H9 (cell line): ENCODE measurements at regions not wholly inside any gene's neighbourhood (a gene's known extent, or its start where the extent isn't known, plus 50 kb on each side); places are given as distances from the start of the nearest gene placed in this dataset.

Experiments
- DNase-seq: peaks from one replicate; pipeline ENCODE4 v3.0.0-alpha.2; 2017
- H2AFZ ChIP-seq: one replicate; pipeline ENCODE4 v1.6.1; 2013; ENCODE audit warnings: mild to moderate bottlenecking, low read length, control low read depth, moderate library complexity
- H2AK5ac ChIP-seq: 2 replicates; pipeline ENCODE4 v1.6.1; 2013; ENCODE audit warnings: low read length, control low read depth, mixed read lengths; ENCODE audit not compliant: insufficient read length
- H2BK120ac ChIP-seq: one replicate; pipeline ENCODE4 v1.6.1; 2013; ENCODE audit warnings: low read depth, mild to moderate bottlenecking, low read length, control low read depth, inconsistent platforms; ENCODE audit not compliant: poor library complexity, severe bottlenecking
- H2BK12ac ChIP-seq: 2 replicates; pipeline ENCODE4 v1.6.1; 2013; ENCODE audit warnings: low read length, control low read depth, mixed read lengths, low read depth; ENCODE audit not compliant: insufficient read length
- H2BK15ac ChIP-seq: 2 replicates; pipeline ENCODE4 v1.6.1; 2013; ENCODE audit warnings: low read depth, low read length, control low read depth
- H2BK20ac ChIP-seq: one replicate; pipeline ENCODE4 v1.6.1; 2013; ENCODE audit warnings: low read depth, mild to moderate bottlenecking, low read length, control low read depth, inconsistent platforms; ENCODE audit not compliant: poor library complexity, severe bottlenecking
- H2BK5ac ChIP-seq: 2 replicates; pipeline ENCODE4 v1.6.1; 2013; ENCODE audit warnings: low read length, control low read depth, mixed read lengths; ENCODE audit not compliant: insufficient read length
- H3K14ac ChIP-seq: 2 replicates; pipeline ENCODE4 v1.6.1; 2013; ENCODE audit warnings: low read length, control low read depth; ENCODE audit not compliant: insufficient read depth
- H3K18ac ChIP-seq: 2 replicates; pipeline ENCODE4 v1.6.1; 2013; ENCODE audit warnings: low read depth, mild to moderate bottlenecking, mixed read lengths, low read length, control low read depth; ENCODE audit not compliant: insufficient read length
- H3K23ac ChIP-seq: 2 replicates; pipeline ENCODE4 v1.6.1; 2013; ENCODE audit warnings: low read length, control low read depth, mixed read lengths, low read depth; ENCODE audit not compliant: insufficient read length
- H3K23me2 ChIP-seq: 2 replicates; pipeline ENCODE4 v1.6.1; 2013; ENCODE audit warnings: low read depth, mild to moderate bottlenecking, mixed read lengths, low read length, control low read depth; ENCODE audit not compliant: insufficient read length, poor library complexity, severe bottlenecking
- H3K27ac ChIP-seq: 2 replicates; pipeline ENCODE4 v1.5.1; 2013; ENCODE audit warnings: low read length, control low read depth, mixed read lengths, low read depth; ENCODE audit not compliant: insufficient read length
- H3K27me3 ChIP-seq: 2 replicates; pipeline ENCODE4 v1.6.1; 2013; ENCODE audit warnings: low read length, control low read depth, inconsistent platforms; ENCODE audit not compliant: insufficient read depth
- H3K4ac ChIP-seq: 2 replicates; pipeline ENCODE4 v1.6.1; 2013; ENCODE audit warnings: low read depth, mild to moderate bottlenecking, control low read depth, inconsistent platforms, low read length, moderate library complexity
- H3K4me1 ChIP-seq: 2 replicates; pipeline ENCODE4 v1.6.1; 2013; ENCODE audit warnings: low read length, control low read depth, inconsistent platforms; ENCODE audit not compliant: insufficient read depth
- H3K4me2 ChIP-seq: 2 replicates; pipeline ENCODE4 v1.6.1; 2013; ENCODE audit warnings: low read length, control low read depth, mixed read lengths; ENCODE audit not compliant: insufficient read length, insufficient read depth
- H3K56ac ChIP-seq: 2 replicates; pipeline ENCODE4 v1.6.1; 2013; ENCODE audit warnings: low read depth, mild to moderate bottlenecking, mixed read lengths, low read length, control low read depth; ENCODE audit not compliant: insufficient read length
- H3K79me1 ChIP-seq: 2 replicates; pipeline ENCODE4 v1.6.1; 2013; ENCODE audit warnings: low read depth, mild to moderate bottlenecking, moderate library complexity, low read length, control low read depth, inconsistent platforms; ENCODE audit not compliant: insufficient read depth, poor library complexity, severe bottlenecking
- H3K79me2 ChIP-seq: 2 replicates; pipeline ENCODE4 v1.6.1; 2013; ENCODE audit warnings: low read length, control low read depth, inconsistent platforms; ENCODE audit not compliant: insufficient read depth
- H3K9ac ChIP-seq: 2 replicates; pipeline ENCODE4 v1.6.1; 2013; ENCODE audit warnings: low read length, control low read depth, mixed read lengths; ENCODE audit not compliant: insufficient read length; ENCODE audit errors: extremely low read depth
- H3K9me3 ChIP-seq: one replicate; pipeline ENCODE4 v1.6.1; 2013; ENCODE audit warnings: low read depth, low read length, inconsistent platforms; ENCODE audit not compliant: control insufficient read depth
- H3T11ph ChIP-seq: one replicate; pipeline ENCODE4 v1.6.1; 2013; ENCODE audit warnings: mild to moderate bottlenecking, low read length, control low read depth, inconsistent platforms
- H4K20me1 ChIP-seq: one replicate; pipeline ENCODE4 v1.6.1; 2013; ENCODE audit not compliant: control insufficient read depth, insufficient read length, insufficient read depth
- H4K5ac ChIP-seq: 2 replicates; pipeline ENCODE4 v1.6.1; 2013; ENCODE audit warnings: low read depth, mild to moderate bottlenecking, mixed read lengths, low read length, control low read depth; ENCODE audit not compliant: insufficient read length
- H4K8ac ChIP-seq: replicated peaks from 2 replicates; pipeline ENCODE4 v1.6.1; 2013; ENCODE audit warnings: low read length, control low read depth, mixed read lengths, low read depth; ENCODE audit not compliant: insufficient read length
- H4K91ac ChIP-seq: 2 replicates; pipeline ENCODE4 v1.6.1; 2013; ENCODE audit warnings: low read depth, mild to moderate bottlenecking, moderate library complexity, mixed read lengths, low read length, control low read depth; ENCODE audit not compliant: insufficient read length
- H3K27ac Mint-ChIP-seq, 3 experiments: 2 replicates in 2 of 3; 3 replicates in 1 of 3; pipeline ENCODE4 v1.8.0; 2020 to 2021; ENCODE audit warnings: mixed read lengths in 3 of 3, mild to moderate bottlenecking in 1 of 3, moderate library complexity in 1 of 3
- H3K27me3 Mint-ChIP-seq: 2 replicates; pipeline ENCODE4 v1.8.0; 2021; ENCODE audit warnings: low read depth, mild to moderate bottlenecking, moderate library complexity, mixed read lengths
- H3K36me3 Mint-ChIP-seq, 3 experiments: 2 replicates in 2 of 3; 3 replicates in 1 of 3; pipeline ENCODE4 v1.8.0; 2020 to 2021; ENCODE audit warnings: low read depth in 3 of 3, mixed read lengths in 3 of 3; ENCODE audit not compliant: insufficient read depth in 1 of 3
- H3K4me1 Mint-ChIP-seq, 2 experiments: 2 replicates each; pipeline ENCODE4 v1.8.0; 2020; ENCODE audit warnings: mixed read lengths in 2 of 2
- H3K4me3 Mint-ChIP-seq, 2 experiments: 2 replicates in 1 of 2; 3 replicates in 1 of 2; pipeline ENCODE4 v1.8.0; 2020 to 2021; ENCODE audit warnings: mild to moderate bottlenecking in 2 of 2, mixed read lengths in 2 of 2, moderate library complexity in 1 of 2
- H3K9me3 Mint-ChIP-seq, 2 experiments: 2 replicates in 1 of 2; 3 replicates in 1 of 2; pipeline ENCODE4 v1.8.0; 2020; ENCODE audit warnings: mild to moderate bottlenecking in 2 of 2, mixed read lengths in 2 of 2, moderate library complexity in 1 of 2
- CTCF ChIP-seq: fragments of 200-600 bp; sonication (generic); conservative IDR thresholded peaks from 3 replicates; pipeline ENCODE4 v1.8.0; 2021; ENCODE audit warnings: antibody characterized with exemption, mild to moderate bottlenecking
- WGBS: extraction: QIAGEN DNeasy Blood & Tissue Kit; methylation state at CpG from one replicate; pipeline ENCODE4 v1.1.7; 2013; ENCODE audit warnings: missing lambda C conversion rate, low lambda C conversion rate, mixed read lengths; ENCODE audit not compliant: insufficient read length; ENCODE audit errors: extremely low coverage; 5-methylcytosine and 5-hydroxymethylcytosine counted together

DNA sequence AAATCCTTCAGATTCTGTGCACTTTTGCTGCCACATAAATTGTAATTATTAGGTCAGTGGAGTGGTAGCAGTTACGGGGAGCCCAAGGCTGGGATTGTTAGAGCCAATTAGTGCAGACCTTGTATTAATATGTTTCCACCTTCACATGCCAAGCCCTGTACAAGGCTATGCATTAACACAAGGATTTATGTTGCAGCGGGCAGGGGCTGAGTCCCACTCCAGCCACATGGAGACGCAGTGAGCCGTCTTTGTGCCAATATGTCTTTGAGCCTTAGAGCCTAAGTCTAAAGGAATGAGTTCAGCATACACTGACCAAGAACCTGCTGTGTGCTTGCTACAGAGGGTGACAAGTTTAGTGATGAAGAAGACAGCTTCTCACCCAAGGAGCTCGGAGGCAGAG is 238.2 kb downstream of the TSN start:
- no peaks in the 10 kb centered on the region for H3K23me2 ChIP-seq
- H2AFZ ChIP-seq, result no peak overlapping the region
- TF ChIP-seq CTCF, result no peak

More for the DNA sequence above, 238.2 kb downstream of the TSN start:
- Histone ChIP-seq H2AK5ac (no peak overlapping the region), H2BK20ac (no peak overlapping the region), H3K4ac (no peak overlapping the region), H2BK12ac (no peak overlapping the region), H4K20me1 (no peaks in the 10 kb centered on the region), H3K9me3 (no peaks in the 10 kb centered on the region), H3K27me3 (no peaks in the 10 kb centered on the region), H2BK5ac (no peak overlapping the region), H3K23ac (no peak overlapping the region), H2BK120ac (no peak overlapping the region), H3K4me1 (no peaks in the 10 kb centered on the region), H3K27ac (no peak overlapping the region), H3K4me2 (no peak overlapping the region), H4K5ac (no peak overlapping the region), H4K91ac (no peak overlapping the region), H3K18ac (no peak overlapping the region), H3K79me2 (no peaks in the 10 kb centered on the region), H4K8ac (no peak overlapping the region), H3K79me1 (no peaks in the 10 kb centered on the region), H3K9ac (no peak overlapping the region), H3K56ac (no peak overlapping the region), H3K14ac (no peak overlapping the region), H3T11ph (no peak overlapping the region), H2BK15ac (no peak overlapping the region)
- no peaks in the 10 kb centered on the region for H3K36me3 Mint-ChIP-seq
- H3K27me3 Mint-ChIP-seq, result peaks cover 1% of the 10 kb centered on the region; the same call in 1 of the 2 replicates
- no CpG with 5 or more reads among the region's 5 CpGs for WGBS
- no peaks in the 10 kb centered on the region; a peak in 1 of 5 replicates for H3K9me3 Mint-ChIP-seq
- no peak for DNase-seq
- no peak overlapping the region for H3K4me3 Mint-ChIP-seq
- peaks cover 8% of the 10 kb centered on the region in 2 experiments for H3K4me1 Mint-ChIP-seq
- no peak overlapping the region; a peak in 1 of 7 replicates for H3K27ac Mint-ChIP-seq
